WTC11 (cell line): ENCODE measurements at regions not wholly inside any gene's neighbourhood (a gene's known extent, or its start where the extent isn't known, plus 50 kb on each side); places are given as distances from the start of the nearest gene placed in this dataset.

ENCODE experiments used
- ATAC-seq: fragments of 200-7000 bp; cut with Tn5 transposase; 2 replicates; pipeline ENCODE4 v1.10.0; 2021; ENCODE audit warnings: mild to moderate bottlenecking, moderate library complexity
- CTCF ChIA-PET: fragments of 300-600 bp; sonication (Branson Sonifier 250); formaldehyde crosslinking; loops from one replicate; lab custom pipeline; 2021; ENCODE audit warnings: antibody characterized with exemption; lab: Charles Lee
- POLR2A ChIA-PET: fragments of 350-600 bp; sonication (Branson Sonifier 250); formaldehyde crosslinking; loops from one replicate; lab custom pipeline; 2021; ENCODE audit warnings: antibody characterized with exemption; lab: Charles Lee
- DNase-seq: peaks from one replicate; pipeline ENCODE4 v3.0.0; 2021; ENCODE audit warnings: low spot score
- H3K27ac Mint-ChIP-seq: 2 replicates; pipeline ENCODE4 v1.8.0; 2021; ENCODE audit warnings: mixed read lengths
- H3K27me3 Mint-ChIP-seq: 2 replicates; pipeline ENCODE4 v1.8.0; 2021; ENCODE audit warnings: low read depth, mild to moderate bottlenecking, moderate library complexity, mixed read lengths
- H3K36me3 Mint-ChIP-seq: 2 replicates; pipeline ENCODE4 v1.8.0; 2021; ENCODE audit warnings: mixed read lengths
- H3K4me1 Mint-ChIP-seq: 2 replicates; pipeline ENCODE4 v1.8.0; 2022; ENCODE audit warnings: mixed read lengths
- H3K4me3 Mint-ChIP-seq: 2 replicates; pipeline ENCODE4 v1.8.0; 2021; ENCODE audit warnings: mild to moderate bottlenecking, moderate library complexity, mixed read lengths
- H3K9me3 Mint-ChIP-seq: 2 replicates; pipeline ENCODE4 v1.8.0; 2021; ENCODE audit warnings: mixed read lengths
- CREB1 ChIP-seq: sonication (generic); formaldehyde crosslinking; IDR thresholded peaks from 2 replicates; pipeline ENCODE4 v1.8.0; 2023; ENCODE audit warnings: mild to moderate bottlenecking, missing genetic modification reagents
- ETV6 ChIP-seq: sonication (generic); formaldehyde crosslinking; IDR thresholded peaks from 2 replicates; pipeline ENCODE4 v1.8.1; 2022; ENCODE audit warnings: mild to moderate bottlenecking, missing genetic modification reagents
- FOXK1 ChIP-seq: sonication (generic); formaldehyde crosslinking; IDR thresholded peaks from 2 replicates; pipeline ENCODE4 v1.8.0; 2022; ENCODE audit warnings: mild to moderate bottlenecking, moderate library complexity, missing genetic modification reagents
- FOXP1 ChIP-seq: sonication (generic); formaldehyde crosslinking; IDR thresholded peaks from 2 replicates; pipeline ENCODE4 v1.8.0; 2022; ENCODE audit warnings: missing genetic modification reagents, mild to moderate bottlenecking, moderate library complexity, borderline replicate concordance
- IRF2 ChIP-seq: sonication (generic); formaldehyde crosslinking; IDR thresholded peaks from 2 replicates; pipeline ENCODE4 v1.8.0; 2022; ENCODE audit warnings: low read depth, missing genetic modification reagents, borderline replicate concordance
- NR2C2 ChIP-seq: sonication (generic); formaldehyde crosslinking; IDR thresholded peaks from 2 replicates; pipeline ENCODE4 v1.8.0; 2022; ENCODE audit warnings: mild to moderate bottlenecking, missing genetic modification reagents
- SMAD4 ChIP-seq: sonication (generic); formaldehyde crosslinking; IDR thresholded peaks from 2 replicates; pipeline ENCODE4 v1.8.0; 2022; ENCODE audit warnings: mild to moderate bottlenecking, missing genetic modification reagents
- TEAD4 ChIP-seq: sonication (generic); formaldehyde crosslinking; IDR thresholded peaks from 2 replicates; pipeline ENCODE4 v1.8.0; 2022; ENCODE audit warnings: mild to moderate bottlenecking, missing genetic modification reagents
- ZNF138 ChIP-seq: sonication (generic); formaldehyde crosslinking; conservative IDR thresholded peaks from 2 replicates; pipeline ENCODE4 v1.8.1; 2022; ENCODE audit warnings: mild to moderate bottlenecking, moderate library complexity, missing genetic modification reagents
- ZNF423 ChIP-seq: fragments of 250-450 bp; sonication (Bioruptor Pico); IDR thresholded peaks from 2 replicates; pipeline ENCODE4 v2.1.2; 2022; ENCODE audit warnings: mild to moderate bottlenecking, moderate library complexity
- ZNF671 ChIP-seq: fragments of 250-450 bp; sonication (Bioruptor Pico); IDR thresholded peaks from 2 replicates; pipeline ENCODE4 v1.8.0; 2021; ENCODE audit warnings: mild to moderate bottlenecking
- TF ChIP-seq, protein P1 (sequence below): fragments of 250-450 bp; sonication (Bioruptor Pico); IDR thresholded peaks from 2 replicates; pipeline ENCODE4 v1.9.0; 2021; ENCODE audit warnings: mild to moderate bottlenecking
- TF ChIP-seq, protein P2 (sequence below): sonication (generic); formaldehyde crosslinking; IDR thresholded peaks from 2 replicates; pipeline ENCODE4 v1.8.0; 2022; ENCODE audit warnings: missing genetic modification reagents
- TF ChIP-seq, protein P3 (sequence below): sonication (generic); formaldehyde crosslinking; IDR thresholded peaks from 2 replicates; pipeline ENCODE4 v1.8.1; 2022; ENCODE audit warnings: mild to moderate bottlenecking, missing genetic modification reagents, moderate library complexity, borderline replicate concordance
- TF ChIP-seq, protein P4 (sequence below): sonication (generic); formaldehyde crosslinking; IDR thresholded peaks from 2 replicates; pipeline ENCODE4 v1.8.0; 2022; ENCODE audit warnings: mild to moderate bottlenecking, missing genetic modification reagents
- TF ChIP-seq, protein P5 (sequence below): fragments of 250-450 bp; sonication (Bioruptor Pico); IDR thresholded peaks from 2 replicates; pipeline ENCODE4 v1.8.0; 2021; ENCODE audit warnings: mild to moderate bottlenecking
- TF ChIP-seq, protein P6 (sequence below): fragments of 250-450 bp; sonication (Bioruptor Pico); conservative IDR thresholded peaks from 2 replicates; pipeline ENCODE4 v1.9.0; 2021; ENCODE audit warnings: mild to moderate bottlenecking
- TF ChIP-seq, protein P7 (sequence below): sonication (generic); formaldehyde crosslinking; IDR thresholded peaks from 2 replicates; pipeline ENCODE4 v1.8.0; 2022; ENCODE audit warnings: mild to moderate bottlenecking, missing genetic modification reagents
- TF ChIP-seq, protein P8 (sequence below): sonication (generic); formaldehyde crosslinking; IDR thresholded peaks from 2 replicates; pipeline ENCODE4 v1.8.1; 2022; ENCODE audit warnings: low read depth, missing genetic modification reagents, borderline replicate concordance

DNA sequence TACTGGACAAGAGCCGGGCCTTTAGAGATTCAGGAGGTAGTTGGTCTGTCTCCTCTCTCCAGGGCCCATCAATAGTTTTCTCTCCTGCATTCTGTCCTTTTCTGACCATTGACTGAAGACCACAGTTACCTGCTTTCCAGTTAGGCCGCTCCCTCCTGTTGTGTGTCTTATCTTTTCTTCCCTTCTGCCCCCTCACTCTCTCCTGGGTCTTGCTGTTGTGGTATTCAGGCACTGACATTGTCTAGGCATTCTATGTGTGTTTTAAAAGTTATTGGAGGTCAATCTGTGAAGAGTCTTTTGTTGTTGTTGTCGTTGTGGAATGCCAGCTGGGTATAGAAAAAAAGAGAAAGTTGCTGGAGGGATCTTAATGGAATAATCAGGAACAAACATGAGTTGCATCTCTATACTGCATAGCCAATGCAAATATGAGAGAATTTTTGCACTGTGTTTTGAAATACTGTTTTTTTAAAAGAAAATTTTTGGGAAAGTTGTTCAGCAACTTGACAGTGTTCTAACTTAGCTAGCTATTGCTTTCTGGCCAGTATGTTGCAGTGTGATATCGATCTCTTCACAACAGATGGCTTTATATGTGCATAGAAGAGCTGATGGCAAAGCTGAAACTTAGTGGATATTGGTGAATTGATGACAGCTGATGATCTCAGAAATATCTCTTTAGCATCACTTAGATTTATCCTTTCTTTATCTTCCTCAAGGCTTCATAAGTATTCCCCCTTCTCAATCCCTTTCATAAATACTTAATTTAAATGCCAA, 240.7 kb downstream of the C4orf33 start (continued):
- TF ChIP-seq ZNF423 (CRISPR knock-in tag), result no peak
- TF ChIP-seq, protein P1, sequence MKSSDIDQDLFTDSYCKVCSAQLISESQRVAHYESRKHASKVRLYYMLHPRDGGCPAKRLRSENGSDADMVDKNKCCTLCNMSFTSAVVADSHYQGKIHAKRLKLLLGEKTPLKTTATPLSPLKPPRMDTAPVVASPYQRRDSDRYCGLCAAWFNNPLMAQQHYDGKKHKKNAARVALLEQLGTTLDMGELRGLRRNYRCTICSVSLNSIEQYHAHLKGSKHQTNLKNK (CRISPR knock-in tag), result no peak
- TF ChIP-seq FOXP1, result no peak
- TF ChIP-seq, protein P2, sequence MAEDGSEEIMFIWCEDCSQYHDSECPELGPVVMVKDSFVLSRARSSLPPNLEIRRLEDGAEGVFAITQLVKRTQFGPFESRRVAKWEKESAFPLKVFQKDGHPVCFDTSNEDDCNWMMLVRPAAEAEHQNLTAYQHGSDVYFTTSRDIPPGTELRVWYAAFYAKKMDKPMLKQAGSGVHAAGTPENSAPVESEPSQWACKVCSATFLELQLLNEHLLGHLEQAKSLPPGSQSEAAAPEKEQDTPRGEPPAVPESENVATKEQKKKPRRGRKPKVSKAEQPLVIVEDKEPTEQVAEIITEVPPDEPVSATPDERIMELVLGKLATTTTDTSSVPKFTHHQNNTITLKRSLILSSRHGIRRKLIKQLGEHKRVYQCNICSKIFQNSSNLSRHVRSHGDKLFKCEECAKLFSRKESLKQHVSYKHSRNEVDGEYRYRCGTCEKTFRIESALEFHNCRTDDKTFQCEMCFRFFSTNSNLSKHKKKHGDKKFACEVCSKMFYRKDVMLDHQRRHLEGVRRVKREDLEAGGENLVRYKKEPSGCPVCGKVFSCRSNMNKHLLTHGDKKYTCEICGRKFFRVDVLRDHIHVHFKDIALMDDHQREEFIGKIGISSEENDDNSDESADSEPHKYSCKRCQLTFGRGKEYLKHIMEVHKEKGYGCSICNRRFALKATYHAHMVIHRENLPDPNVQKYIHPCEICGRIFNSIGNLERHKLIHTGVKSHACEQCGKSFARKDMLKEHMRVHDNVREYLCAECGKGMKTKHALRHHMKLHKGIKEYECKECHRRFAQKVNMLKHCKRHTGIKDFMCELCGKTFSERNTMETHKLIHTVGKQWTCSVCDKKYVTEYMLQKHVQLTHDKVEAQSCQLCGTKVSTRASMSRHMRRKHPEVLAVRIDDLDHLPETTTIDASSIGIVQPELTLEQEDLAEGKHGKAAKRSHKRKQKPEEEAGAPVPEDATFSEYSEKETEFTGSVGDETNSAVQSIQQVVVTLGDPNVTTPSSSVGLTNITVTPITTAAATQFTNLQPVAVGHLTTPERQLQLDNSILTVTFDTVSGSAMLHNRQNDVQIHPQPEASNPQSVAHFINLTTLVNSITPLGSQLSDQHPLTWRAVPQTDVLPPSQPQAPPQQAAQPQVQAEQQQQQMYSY (CRISPR knock-in tag), result no peak
- TF ChIP-seq CREB1 (CRISPR knock-in tag), result no peak
- no peak for TF ChIP-seq ETV6 (CRISPR knock-in tag)
- TF ChIP-seq, protein P3, sequence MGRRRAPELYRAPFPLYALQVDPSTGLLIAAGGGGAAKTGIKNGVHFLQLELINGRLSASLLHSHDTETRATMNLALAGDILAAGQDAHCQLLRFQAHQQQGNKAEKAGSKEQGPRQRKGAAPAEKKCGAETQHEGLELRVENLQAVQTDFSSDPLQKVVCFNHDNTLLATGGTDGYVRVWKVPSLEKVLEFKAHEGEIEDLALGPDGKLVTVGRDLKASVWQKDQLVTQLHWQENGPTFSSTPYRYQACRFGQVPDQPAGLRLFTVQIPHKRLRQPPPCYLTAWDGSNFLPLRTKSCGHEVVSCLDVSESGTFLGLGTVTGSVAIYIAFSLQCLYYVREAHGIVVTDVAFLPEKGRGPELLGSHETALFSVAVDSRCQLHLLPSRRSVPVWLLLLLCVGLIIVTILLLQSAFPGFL (CRISPR knock-in tag), result no peak
- no peak for TF ChIP-seq ZNF138 (CRISPR knock-in tag)
- TF ChIP-seq, all 79 proteins: peak for 0

DNA sequence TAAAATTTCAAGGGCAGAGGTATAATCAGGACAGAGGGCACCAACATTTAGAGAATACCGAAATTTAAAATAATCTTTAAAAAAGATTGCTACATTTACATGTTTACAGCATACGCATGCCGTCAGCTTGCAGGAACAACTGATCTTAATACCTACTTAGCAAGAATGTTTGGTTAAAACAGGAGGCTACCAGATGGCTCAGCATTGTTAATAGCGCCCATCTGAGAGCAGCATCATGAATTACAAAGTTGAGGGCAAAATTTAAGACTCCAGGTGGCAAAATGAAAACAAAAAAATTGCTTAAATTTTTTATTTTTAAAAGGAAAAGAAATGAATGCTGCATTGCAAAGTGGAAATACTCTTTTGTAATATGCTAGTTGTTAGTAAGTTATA, 241.3 kb downstream of the C4orf33 start:
- Mint-ChIP-seq H3K36me3 (no peaks in the 10 kb centered on the region), H3K27me3 (no peaks in the 10 kb centered on the region), H3K4me3 (no peak overlapping the region), H3K9me3 (peaks cover 4% of the 10 kb centered on the region), H3K4me1 (peaks cover 19% of the 10 kb centered on the region), H3K27ac (no peak overlapping the region)
- CTCF ChIA-PET, result no interaction called here
- no peak for TF ChIP-seq NR2C2
- no peak for TF ChIP-seq TEAD4 (CRISPR knock-in tag)
- POLR2A ChIA-PET, result no interaction called here
- ATAC-seq (no peak), DNase-seq (no peak)

DNA sequence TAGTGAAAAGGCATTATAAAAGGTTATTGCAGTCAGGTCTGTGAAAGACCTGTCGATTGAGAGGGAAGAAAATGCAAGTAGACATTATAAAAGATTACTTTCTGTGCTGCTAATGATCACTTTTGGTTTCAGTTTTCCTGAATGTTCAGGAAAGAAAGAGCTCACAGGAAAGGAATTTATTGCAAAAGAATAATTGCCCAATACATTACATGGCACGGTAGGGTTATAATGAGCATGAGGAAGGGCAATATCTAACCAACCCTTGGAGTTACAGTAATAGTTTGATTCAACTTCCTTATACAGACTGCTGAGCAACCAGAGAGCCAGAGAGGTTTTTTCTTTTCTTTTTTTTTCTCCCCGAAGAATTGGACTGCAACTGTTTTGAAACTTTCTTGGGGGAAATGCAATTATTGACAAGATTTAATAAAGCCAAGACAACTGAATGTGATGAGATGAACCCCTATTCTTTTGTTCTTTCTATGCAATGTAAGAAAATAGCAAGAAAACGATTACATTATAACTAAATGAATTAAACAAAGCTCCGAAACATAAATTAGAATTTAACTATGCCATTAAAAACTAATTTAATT, 247.0 kb downstream of the C4orf33 start:
- ChIA-PET CTCF (no interaction called here), POLR2A (no interaction called here)
- DNase-seq, result no peak
- no peaks in the 10 kb centered on the region for H3K27me3 Mint-ChIP-seq
- H3K36me3 Mint-ChIP-seq, result no peaks in the 10 kb centered on the region
- H3K9me3 Mint-ChIP-seq, result peaks cover 4% of the 10 kb centered on the region
- no peak overlapping the region for H3K4me3 Mint-ChIP-seq
- ATAC-seq, result no peak
- H3K27ac Mint-ChIP-seq, result no peak overlapping the region
- peaks cover 23% of the 10 kb centered on the region for H3K4me1 Mint-ChIP-seq
- TF ChIP-seq SMAD4, result no peak
- TF ChIP-seq, protein P4, sequence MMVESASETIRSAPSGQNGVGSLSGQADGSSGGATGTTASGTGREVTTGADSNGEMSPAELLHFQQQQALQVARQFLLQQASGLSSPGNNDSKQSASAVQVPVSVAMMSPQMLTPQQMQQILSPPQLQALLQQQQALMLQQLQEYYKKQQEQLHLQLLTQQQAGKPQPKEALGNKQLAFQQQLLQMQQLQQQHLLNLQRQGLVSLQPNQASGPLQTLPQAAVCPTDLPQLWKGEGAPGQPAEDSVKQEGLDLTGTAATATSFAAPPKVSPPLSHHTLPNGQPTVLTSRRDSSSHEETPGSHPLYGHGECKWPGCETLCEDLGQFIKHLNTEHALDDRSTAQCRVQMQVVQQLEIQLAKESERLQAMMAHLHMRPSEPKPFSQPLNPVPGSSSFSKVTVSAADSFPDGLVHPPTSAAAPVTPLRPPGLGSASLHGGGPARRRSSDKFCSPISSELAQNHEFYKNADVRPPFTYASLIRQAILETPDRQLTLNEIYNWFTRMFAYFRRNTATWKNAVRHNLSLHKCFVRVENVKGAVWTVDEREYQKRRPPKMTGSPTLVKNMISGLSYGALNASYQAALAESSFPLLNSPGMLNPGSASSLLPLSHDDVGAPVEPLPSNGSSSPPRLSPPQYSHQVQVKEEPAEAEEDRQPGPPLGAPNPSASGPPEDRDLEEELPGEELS, result no peak
- TF ChIP-seq, protein P5, sequence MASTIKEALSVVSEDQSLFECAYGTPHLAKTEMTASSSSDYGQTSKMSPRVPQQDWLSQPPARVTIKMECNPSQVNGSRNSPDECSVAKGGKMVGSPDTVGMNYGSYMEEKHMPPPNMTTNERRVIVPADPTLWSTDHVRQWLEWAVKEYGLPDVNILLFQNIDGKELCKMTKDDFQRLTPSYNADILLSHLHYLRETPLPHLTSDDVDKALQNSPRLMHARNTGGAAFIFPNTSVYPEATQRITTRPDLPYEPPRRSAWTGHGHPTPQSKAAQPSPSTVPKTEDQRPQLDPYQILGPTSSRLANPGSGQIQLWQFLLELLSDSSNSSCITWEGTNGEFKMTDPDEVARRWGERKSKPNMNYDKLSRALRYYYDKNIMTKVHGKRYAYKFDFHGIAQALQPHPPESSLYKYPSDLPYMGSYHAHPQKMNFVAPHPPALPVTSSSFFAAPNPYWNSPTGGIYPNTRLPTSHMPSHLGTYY (CRISPR knock-in tag), result no peak
- TF ChIP-seq, protein P6, sequence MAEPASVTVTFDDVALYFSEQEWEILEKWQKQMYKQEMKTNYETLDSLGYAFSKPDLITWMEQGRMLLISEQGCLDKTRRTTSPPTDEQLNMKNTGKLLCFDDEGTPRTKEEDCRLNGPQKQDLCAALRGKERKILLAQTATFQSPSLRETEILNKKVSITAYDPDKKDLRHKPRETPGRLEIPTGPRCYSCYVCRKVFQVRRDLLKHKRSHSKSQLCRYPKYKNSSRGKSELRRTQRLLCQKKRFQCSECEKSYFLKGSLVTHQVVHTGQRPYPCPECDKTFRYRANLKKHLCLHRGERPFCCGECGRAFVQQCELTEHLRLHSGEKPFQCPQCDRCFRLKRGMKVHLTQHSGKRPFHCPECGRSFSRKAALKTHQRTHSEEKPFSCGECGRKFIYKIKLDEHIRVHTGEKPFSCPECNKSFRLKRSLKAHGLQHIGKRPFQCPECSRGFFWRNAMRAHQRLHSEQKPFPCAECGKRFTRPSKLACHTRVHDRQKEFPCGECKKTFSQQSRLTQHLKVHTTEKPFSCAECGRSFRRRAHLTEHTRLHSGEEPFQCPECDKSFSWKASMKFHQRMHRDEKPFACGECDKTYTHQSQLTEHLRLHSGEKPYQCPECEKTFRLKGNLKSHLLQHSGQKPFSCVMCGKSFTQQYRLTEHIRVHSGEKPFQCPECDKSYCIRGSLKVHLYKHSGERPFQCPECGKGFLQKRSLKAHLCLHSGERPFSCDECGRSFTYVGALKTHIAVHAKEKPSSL (CRISPR knock-in tag), result no peak
- no peak for TF ChIP-seq IRF2 (CRISPR knock-in tag)
- TF ChIP-seq ZNF423 (CRISPR knock-in tag), result no peak
- TF ChIP-seq FOXK1 (CRISPR knock-in tag), result no peak
- TF ChIP-seq, protein P7, sequence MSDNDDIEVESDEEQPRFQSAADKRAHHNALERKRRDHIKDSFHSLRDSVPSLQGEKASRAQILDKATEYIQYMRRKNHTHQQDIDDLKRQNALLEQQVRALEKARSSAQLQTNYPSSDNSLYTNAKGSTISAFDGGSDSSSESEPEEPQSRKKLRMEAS (CRISPR knock-in tag), result no peak
- no peak for TF ChIP-seq ZNF671 (CRISPR knock-in tag)
- TF ChIP-seq, protein P8, sequence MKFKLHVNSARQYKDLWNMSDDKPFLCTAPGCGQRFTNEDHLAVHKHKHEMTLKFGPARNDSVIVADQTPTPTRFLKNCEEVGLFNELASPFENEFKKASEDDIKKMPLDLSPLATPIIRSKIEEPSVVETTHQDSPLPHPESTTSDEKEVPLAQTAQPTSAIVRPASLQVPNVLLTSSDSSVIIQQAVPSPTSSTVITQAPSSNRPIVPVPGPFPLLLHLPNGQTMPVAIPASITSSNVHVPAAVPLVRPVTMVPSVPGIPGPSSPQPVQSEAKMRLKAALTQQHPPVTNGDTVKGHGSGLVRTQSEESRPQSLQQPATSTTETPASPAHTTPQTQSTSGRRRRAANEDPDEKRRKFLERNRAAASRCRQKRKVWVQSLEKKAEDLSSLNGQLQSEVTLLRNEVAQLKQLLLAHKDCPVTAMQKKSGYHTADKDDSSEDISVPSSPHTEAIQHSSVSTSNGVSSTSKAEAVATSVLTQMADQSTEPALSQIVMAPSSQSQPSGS, result no peak
